ENCODE measurements at regions not wholly inside any gene's neighbourhood (a gene's known extent, or its start where the extent isn't known, plus 50 kb on each side); places are given as distances from the start of the nearest gene placed in this dataset.
"Not testable (repeated sequence)": the region's sequence is repeated elsewhere in the genome, so short reads cannot be mapped to it uniquely, and the experiment has no call there.

GRCh38 chrX:136975684-136976470, 57.9 kb downstream of the GPR101 start:
- DNase-seq (ENCODE audit: low read depth): no peak

- no peak for DNase-seq (ENCODE audit: low read depth)
Measured at GRCh38 chrX:136967966-136968365, 65.8 kb downstream of the GPR101 start.

GRCh38 chrX:136963973-136964372, 69.8 kb downstream of the GPR101 start:
- no peak for DNase-seq (ENCODE audit: low read depth)

GRCh38 chrX:136961594-136962135, 72.1 kb downstream of the GPR101 start:
- no peak for DNase-seq (ENCODE audit: low read depth)

- peak; percentile 27 for DNase-seq (ENCODE audit: low read depth)
Measured at GRCh38 chrX:136954930-136955329, 74.4 kb upstream of the RBMX start.

GRCh38 chrX:136953867-136954787, 73.6 kb upstream of the RBMX start:
- DNase-seq (ENCODE audit: low read depth): peak; percentile 60

- DNase-seq (ENCODE audit: low read depth): no peak
Measured at GRCh38 chrX:136950211-136950610, 69.7 kb upstream of the RBMX start.

GRCh38 chrX:136941396-136942337, 61.1 kb upstream of the RBMX start:
- DNase-seq (ENCODE audit: low read depth): no peak

- DNase-seq (ENCODE audit: low read depth): no peak
Measured at GRCh38 chrX:136936183-136936549, 55.6 kb upstream of the RBMX start.

GRCh38 chrX:136935533-136936182, 55.1 kb upstream of the RBMX start:
- DNase-seq (ENCODE audit: low read depth): not testable (repeated sequence)

GRCh38 chrX:136934652-136935051, 54.1 kb upstream of the RBMX start:
- not testable (repeated sequence) for DNase-seq (ENCODE audit: low read depth)

- no peak for DNase-seq (ENCODE audit: low read depth)
Measured at GRCh38 chrX:136933611-136934145, 53.2 kb upstream of the RBMX start.

GRCh38 chrX:136931661-136932060, 51.1 kb upstream of the RBMX start:
- no peak for DNase-seq (ENCODE audit: low read depth)
